Lower lobe of right lung (tissue), 2 donors: ENCODE measurements at regions not wholly inside any gene's neighbourhood (a gene's known extent, or its start where the extent isn't known, plus 50 kb on each side); places are given as distances from the start of the nearest gene placed in this dataset.

Experiments
- ATAC-seq, 2 donors: fragments of 200-7000 bp; cut with Tn5 transposase; one replicate each; pipeline ENCODE4 v1.9.1; 2020 to 2022; ENCODE audit warnings: mild to moderate bottlenecking in 2 of 2, moderate library complexity in 2 of 2
- DNase-seq: peaks from one replicate; pipeline ENCODE4 v3.0.0-alpha.2; 2020
- H3K27ac ChIP-seq: fragments of 200-600 bp; one replicate; pipeline ENCODE4 v1.8.0; 2022
- H3K27me3 ChIP-seq: fragments of 200-600 bp; one replicate; pipeline ENCODE4 v1.8.0; 2022; ENCODE audit warnings: low read depth
- H3K36me3 ChIP-seq: fragments of 200-600 bp; one replicate; pipeline ENCODE4 v1.8.0; 2022; ENCODE audit warnings: mild to moderate bottlenecking
- H3K4me1 ChIP-seq: fragments of 200-600 bp; one replicate; pipeline ENCODE4 v1.8.0; 2022
- H3K4me3 ChIP-seq: fragments of 200-600 bp; one replicate; pipeline ENCODE4 v1.8.0; 2022; ENCODE audit warnings: mild to moderate bottlenecking
- H3K9me3 ChIP-seq: fragments of 200-600 bp; one replicate; pipeline ENCODE4 v1.8.0; 2022
- intact Hi-C: fragments of 100-400 bp; cut with DNase I; formaldehyde crosslinking; loops from one replicate; pipeline ENCODE4 v1.11.0; 2022
- TF ChIP-seq, protein P1 (sequence below): fragments of 200-600 bp; IDR thresholded peaks from one replicate; pipeline ENCODE4 v1.8.0; 2022; ENCODE audit warnings: antibody characterized with exemption, mild to moderate bottlenecking
- donor health status: DM: no; HTN: yes; CAD: no; lungs with severe emphysema.

DNA sequence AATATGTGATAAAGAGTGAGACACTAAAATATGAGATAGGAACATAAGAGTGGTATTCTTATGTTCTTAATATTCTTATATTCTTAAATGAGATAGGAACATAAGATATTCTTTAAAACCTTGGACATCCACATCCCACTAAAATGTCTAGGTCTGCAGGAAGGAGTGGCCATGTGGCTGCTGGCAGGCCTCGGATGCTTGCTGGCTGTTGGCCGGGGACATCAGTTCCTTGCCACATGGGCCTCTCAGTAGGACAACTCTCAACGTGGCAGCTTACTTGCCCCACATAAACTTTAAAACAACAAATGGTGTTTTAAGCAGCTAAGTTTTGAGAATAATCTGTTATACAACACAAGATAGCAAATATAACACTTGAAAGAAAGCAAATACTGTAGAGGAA, 240.1 kb downstream of the CASP12 start:
- Histone ChIP-seq H3K36me3 (no peaks in the 10 kb centered on the region), H3K27me3 (no peaks in the 10 kb centered on the region), H3K4me3 (no peak overlapping the region), H3K9me3 (no peaks in the 10 kb centered on the region), H3K27ac (no peak overlapping the region), H3K4me1 (no peaks in the 10 kb centered on the region)
- ATAC-seq (no peak), DNase-seq (no peak)
- intact Hi-C loops = no loop called here
- TF ChIP-seq, protein P1, sequence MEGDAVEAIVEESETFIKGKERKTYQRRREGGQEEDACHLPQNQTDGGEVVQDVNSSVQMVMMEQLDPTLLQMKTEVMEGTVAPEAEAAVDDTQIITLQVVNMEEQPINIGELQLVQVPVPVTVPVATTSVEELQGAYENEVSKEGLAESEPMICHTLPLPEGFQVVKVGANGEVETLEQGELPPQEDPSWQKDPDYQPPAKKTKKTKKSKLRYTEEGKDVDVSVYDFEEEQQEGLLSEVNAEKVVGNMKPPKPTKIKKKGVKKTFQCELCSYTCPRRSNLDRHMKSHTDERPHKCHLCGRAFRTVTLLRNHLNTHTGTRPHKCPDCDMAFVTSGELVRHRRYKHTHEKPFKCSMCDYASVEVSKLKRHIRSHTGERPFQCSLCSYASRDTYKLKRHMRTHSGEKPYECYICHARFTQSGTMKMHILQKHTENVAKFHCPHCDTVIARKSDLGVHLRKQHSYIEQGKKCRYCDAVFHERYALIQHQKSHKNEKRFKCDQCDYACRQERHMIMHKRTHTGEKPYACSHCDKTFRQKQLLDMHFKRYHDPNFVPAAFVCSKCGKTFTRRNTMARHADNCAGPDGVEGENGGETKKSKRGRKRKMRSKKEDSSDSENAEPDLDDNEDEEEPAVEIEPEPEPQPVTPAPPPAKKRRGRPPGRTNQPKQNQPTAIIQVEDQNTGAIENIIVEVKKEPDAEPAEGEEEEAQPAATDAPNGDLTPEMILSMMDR = no peak

DNA sequence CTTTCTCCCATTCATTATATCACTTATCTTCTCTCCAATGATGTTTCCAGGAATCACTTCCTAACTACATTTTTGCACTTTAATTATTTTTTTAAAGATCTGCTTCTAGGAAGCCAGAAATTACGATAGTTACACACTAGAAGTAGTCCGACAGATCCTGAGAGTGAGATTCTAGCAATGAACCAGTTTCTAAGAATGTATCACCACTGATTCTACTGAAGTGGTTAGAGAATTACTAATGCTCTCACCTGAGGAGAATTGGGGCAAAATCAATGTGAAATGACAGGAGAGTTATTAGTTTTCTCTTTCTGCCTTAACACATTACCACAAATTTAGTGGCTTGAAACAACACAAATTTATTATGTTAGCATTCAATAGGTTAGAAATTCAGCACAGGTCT, 241.2 kb downstream of the CASP12 start:
- Histone ChIP-seq H3K27ac (no peak overlapping the region), H3K36me3 (no peaks in the 10 kb centered on the region), H3K9me3 (no peaks in the 10 kb centered on the region), H3K4me3 (no peak overlapping the region), H3K4me1 (no peaks in the 10 kb centered on the region), H3K27me3 (no peaks in the 10 kb centered on the region)
- ATAC-seq (no peak), DNase-seq (no peak)
- TF ChIP-seq, protein P1 = no peak
- intact Hi-C loops = no loop called here

DNA sequence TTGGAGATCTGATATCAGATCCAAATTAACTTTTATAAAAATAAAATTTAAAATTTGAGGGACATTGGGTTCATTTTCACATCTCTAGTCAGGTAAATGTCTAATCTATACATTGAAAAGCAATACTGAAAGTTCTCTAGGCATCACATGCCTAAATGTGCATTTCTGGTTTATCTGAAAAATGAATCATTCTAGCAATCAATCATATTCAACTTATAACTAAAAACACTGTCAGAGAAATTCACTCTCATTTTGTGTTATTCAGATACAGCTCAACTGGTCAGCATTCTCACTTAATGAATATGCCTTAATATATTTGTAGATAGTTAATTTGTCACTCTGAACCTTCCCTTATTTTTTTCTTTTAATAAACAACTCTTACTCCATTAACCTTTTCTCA, 243.2 kb downstream of the CASP12 start:
- Histone ChIP-seq H3K9me3 (no peaks in the 10 kb centered on the region), H3K4me1 (no peaks in the 10 kb centered on the region), H3K27me3 (no peaks in the 10 kb centered on the region), H3K36me3 (no peaks in the 10 kb centered on the region), H3K4me3 (no peak overlapping the region), H3K27ac (no peak overlapping the region)
- DNase-seq (no peak), ATAC-seq (no peak)
- intact Hi-C loops = no loop called here
- TF ChIP-seq, protein P1 = no peak

DNA sequence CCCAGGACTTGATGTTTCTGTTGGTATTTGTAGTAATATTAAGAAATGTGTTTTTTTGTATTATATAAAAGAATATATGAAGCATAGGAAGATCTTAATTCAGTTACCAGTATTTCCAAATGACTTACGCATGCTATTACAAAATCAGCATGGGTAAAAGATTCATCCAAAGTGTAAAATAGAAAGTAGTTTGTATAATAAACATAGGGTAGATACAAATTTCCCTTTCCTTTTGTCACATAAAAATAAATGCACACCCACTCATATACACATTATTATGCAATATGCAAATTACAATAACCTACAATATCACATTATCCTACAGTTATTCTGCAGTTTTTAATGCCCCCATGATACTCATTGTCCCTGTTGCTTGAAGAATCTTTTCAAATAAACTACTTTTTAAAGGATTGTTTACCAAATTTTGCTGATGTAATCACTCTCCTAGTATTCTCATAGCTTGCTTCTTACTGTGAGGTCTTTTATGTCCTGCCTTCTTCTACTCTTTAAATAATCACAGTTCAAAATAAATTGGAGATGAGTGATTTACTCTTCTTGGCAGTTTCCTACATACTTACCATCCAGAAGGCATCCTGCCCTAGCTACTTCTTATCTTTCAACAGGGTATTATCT, 244.0 kb downstream of the CASP12 start:
- Histone ChIP-seq H3K9me3 (no peaks in the 10 kb centered on the region), H3K4me1 (no peaks in the 10 kb centered on the region), H3K27ac (no peak overlapping the region), H3K27me3 (no peaks in the 10 kb centered on the region), H3K4me3 (no peak overlapping the region), H3K36me3 (no peaks in the 10 kb centered on the region)
- intact Hi-C loops = no loop called here
- TF ChIP-seq, protein P1 = no peak
- DNase-seq (no peak), ATAC-seq (no peak)

DNA sequence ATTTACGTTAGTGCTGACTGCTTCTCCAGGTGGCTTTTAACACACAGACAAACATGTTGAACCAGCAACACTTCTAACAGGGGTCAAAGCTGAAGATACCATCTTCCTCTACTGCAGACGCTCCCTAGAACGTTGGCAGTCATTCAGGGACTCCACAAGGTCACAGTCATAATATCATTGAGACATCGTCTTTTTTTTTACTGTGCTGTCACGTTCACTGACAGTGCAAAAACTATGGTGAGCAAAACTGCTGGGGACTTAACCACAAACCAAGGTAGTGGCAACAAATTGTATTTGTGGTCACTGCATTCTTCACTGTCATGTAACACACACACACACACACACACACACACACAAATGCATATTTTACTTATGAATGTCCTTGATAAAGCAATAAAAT, 244.9 kb downstream of the CASP12 start:
- peak; percentile 24 to 42 for ATAC-seq
- intact Hi-C loops = no loop called here
- H3K27me3 ChIP-seq = no peaks in the 10 kb centered on the region
- peak overlapping the region; percentile 9 for H3K4me3 ChIP-seq
- DNase-seq = no peak
- TF ChIP-seq, protein P1 = no peak
- peak overlapping the region; percentile 36 for H3K27ac ChIP-seq
- no peaks in the 10 kb centered on the region for H3K36me3 ChIP-seq
- no peaks in the 10 kb centered on the region for H3K4me1 ChIP-seq
- H3K9me3 ChIP-seq = no peaks in the 10 kb centered on the region
